ENCODE measurements at regions not wholly inside any gene's neighbourhood (a gene's known extent, or its start where the extent isn't known, plus 50 kb on each side); places are given as distances from the start of the nearest gene placed in this dataset.

DNA sequence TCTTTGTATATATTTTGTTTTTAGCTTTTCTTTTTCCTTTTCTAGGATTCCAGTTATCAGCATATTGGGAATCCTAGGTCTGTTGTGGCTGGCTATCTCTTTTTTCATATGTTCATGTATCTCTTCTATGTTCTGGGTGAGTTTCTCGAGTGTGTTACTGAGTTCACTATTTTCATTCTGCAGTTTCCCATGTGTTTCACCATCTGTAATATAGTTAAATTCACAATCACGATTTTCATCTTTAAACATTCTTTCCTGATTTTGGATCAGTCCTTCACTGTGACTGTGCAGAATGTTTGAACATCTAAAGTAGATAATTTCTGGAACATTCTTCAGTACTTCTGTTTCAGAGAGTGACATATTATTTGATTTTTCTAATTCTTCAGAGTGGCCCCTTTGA, 862.1 kb downstream of the OLFM4 start:
- no peak for DNase-seq

DNA sequence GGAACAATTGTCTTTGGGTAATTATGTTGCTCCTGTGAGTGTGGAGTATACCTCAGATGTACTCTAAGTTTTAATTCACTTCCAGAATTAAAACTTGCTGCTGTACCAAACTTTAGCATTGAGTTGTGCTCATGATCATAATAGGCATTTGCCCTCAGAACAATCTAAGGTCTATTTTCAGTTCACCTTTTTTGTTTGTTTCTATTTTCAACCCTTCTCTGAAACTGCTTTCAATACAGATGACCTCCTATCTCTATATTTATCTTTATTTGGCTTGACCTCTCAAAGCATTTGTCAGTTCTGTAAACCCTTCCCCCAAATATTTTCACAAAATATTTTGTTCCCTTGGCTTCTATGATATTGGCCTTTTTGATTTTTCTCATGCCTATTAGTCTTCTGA, 873.0 kb downstream of the OLFM4 start:
- no peak for DNase-seq

DNA sequence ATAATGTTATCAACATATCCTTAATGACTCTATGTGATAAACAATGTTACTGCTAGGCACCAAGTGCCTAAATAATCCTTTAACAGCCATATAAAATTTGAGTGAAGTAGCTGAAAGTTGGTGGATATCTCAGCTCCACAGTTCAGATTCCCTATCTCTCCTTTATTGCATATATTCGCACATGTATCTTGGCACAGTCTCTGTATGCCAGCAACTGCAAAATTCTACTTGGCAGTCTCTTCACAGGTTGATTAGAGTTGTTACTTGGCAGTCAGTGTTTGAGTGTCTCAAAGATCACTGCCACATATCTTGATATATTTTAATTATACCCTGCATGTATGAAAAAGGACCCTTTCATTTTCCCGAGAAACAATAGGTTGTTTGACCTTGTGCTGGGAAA, 879.3 kb downstream of the OLFM4 start:
- no peak for DNase-seq

DNA sequence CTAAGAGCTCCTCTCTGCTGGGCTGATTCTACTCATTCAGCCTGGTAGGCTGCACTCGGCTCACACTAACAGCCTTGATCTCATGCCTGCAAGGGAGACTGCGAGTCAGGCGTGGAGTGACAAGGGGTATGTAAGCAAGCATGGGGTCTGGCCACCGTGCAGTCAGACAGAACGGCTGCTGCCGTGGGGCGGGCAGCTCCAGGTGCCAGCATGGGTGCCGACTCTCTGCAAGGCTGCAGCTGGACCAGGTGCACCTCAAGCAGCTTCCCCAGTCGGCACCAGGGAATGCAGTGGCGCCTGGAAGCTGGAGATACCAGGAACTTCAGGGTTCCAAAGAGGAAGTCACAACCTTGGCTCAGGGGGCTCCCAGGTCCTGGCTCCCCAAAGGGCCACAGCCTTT, 892.3 kb downstream of the OLFM4 start:
- no peak for DNase-seq

GRCh38 chr13:53921473-53921872, 892.9 kb downstream of the OLFM4 start:
- DNase-seq: no peak

- DNase-seq: no peak
Measured at GRCh38 chr13:53941588-53942190, 913.1 kb downstream of the OLFM4 start.

DNA sequence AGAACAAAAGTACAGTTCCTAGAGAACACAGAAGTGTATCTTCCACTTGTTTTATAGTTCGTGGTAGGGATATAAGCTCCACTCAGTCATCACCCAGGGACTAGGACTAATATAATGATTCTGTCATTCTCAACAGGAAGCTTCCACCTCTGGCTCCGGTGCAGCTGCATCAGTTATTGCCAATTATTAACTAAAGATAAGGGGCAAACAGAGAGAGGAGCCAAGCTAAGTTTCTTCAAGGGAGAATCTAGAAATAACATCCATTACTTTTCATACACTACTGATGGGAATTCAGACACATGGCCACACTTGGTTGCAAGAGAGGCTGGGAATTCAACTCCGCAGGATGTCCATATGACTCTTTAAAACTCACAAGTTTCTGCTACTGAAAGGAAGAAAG, 917.9 kb downstream of the OLFM4 start:
- DNase-seq: no peak

DNA sequence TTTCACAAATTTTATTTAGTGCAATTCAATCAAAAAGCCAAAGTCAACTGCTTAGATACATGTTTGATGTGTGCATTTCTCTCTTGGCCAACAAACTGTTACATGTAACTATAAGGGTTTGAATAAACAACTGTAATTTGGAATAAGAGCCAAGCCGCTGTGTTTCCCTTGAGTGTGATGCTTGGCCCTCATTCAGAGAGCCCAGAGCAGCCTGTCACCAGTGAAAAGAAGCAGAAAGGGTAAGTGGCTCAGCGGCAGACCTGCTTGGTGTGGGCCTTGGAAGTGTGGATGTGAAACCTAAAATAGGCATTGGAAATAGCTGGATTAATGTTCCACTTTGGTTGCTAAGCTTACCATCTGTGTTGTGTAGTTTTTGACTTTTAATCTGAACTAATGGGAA, 924.6 kb downstream of the OLFM4 start:
- no peak for DNase-seq
